ENCODE measurements at regions not wholly inside any gene's neighbourhood (a gene's known extent, or its start where the extent isn't known, plus 50 kb on each side); places are given as distances from the start of the nearest gene placed in this dataset.

- no peak for DNase-seq
Measured at GRCh38 chr1:38475624-38476005, 384.0 kb downstream of the RRAGC start.

- DNase-seq: no peak
Measured at GRCh38 chr1:38474738-38475623, 384.6 kb downstream of the RRAGC start.

- no peak for DNase-seq
Measured at GRCh38 chr1:38466487-38466886, 393.1 kb downstream of the RRAGC start.

GRCh38 chr1:38465460-38465859 is 394.1 kb downstream of the RRAGC start:
- DNase-seq: no peak

GRCh38 chr1:38464071-38464661 is 395.4 kb downstream of the RRAGC start:
- DNase-seq: no peak

- no peak for DNase-seq
Measured at GRCh38 chr1:38463074-38463473, 396.5 kb downstream of the RRAGC start.

GRCh38 chr1:38456531-38456876 is 403.1 kb downstream of the RRAGC start:
- DNase-seq: no peak

- no peak for DNase-seq
Measured at GRCh38 chr1:38455829-38456530, 403.6 kb downstream of the RRAGC start.

- no peak for DNase-seq
Measured at GRCh38 chr1:38454749-38455441, 404.7 kb downstream of the RRAGC start.

GRCh38 chr1:38454236-38454635 is 405.3 kb downstream of the RRAGC start:
- no peak for DNase-seq

- no peak for DNase-seq
Measured at GRCh38 chr1:38452246-38452645, 405.7 kb upstream of the POU3F1 start.

GRCh38 chr1:38451541-38451993 is 405.0 kb upstream of the POU3F1 start:
- DNase-seq: peak in 32 of 58 donors; percentile 5 to 72 (median 36)

GRCh38 chr1:38448893-38449292 is 402.3 kb upstream of the POU3F1 start:
- no peak for DNase-seq

- no peak for DNase-seq
Measured at GRCh38 chr1:38446936-38447335, 400.3 kb upstream of the POU3F1 start.

- no peak for DNase-seq
Measured at GRCh38 chr1:38444770-38445442, 398.3 kb upstream of the POU3F1 start.

GRCh38 chr1:38444311-38444710 is 397.7 kb upstream of the POU3F1 start:
- no peak for DNase-seq

- DNase-seq: no peak
Measured at GRCh38 chr1:38440402-38440801, 393.8 kb upstream of the POU3F1 start.

- no peak for DNase-seq
Measured at GRCh38 chr1:38436749-38437148, 390.2 kb upstream of the POU3F1 start.

GRCh38 chr1:38436006-38436405 is 389.4 kb upstream of the POU3F1 start:
- DNase-seq: no peak

GRCh38 chr1:38433084-38433722 is 386.6 kb upstream of the POU3F1 start:
- DNase-seq: peak in 21 of 58 donors; percentile 8 to 70 (median 29)
